GM23338 (cell line): ENCODE measurements at regions not wholly inside any gene's neighbourhood (a gene's known extent, or its start where the extent isn't known, plus 50 kb on each side); places are given as distances from the start of the nearest gene placed in this dataset.

Experiments
- ATAC-seq: fragments of 200-7000 bp; cut with Tn5 transposase; 3 replicates; pipeline ENCODE4 v1.9.1; 2020
- DNase-seq: peaks from one replicate; pipeline ENCODE4 v3.0.0-alpha.2; 2015; ENCODE audit warnings: low spot score
- H2AFZ ChIP-seq: fragments of 200-600 bp; sonication (generic); 2 replicates; pipeline ENCODE4 v1.8.0; 2016; ENCODE audit warnings: antibody characterized with exemption, mild to moderate bottlenecking, moderate library complexity
- H3F3A ChIP-seq: fragments of 200-600 bp; sonication (generic); replicated peaks from 2 replicates; pipeline ENCODE4 v1.8.0; 2017; ENCODE audit warnings: antibody characterized with exemption, mixed run types, low read depth
- H3K27ac ChIP-seq: fragments of 200-600 bp; sonication (generic); 2 replicates; pipeline ENCODE4 v1.6.1; 2016; ENCODE audit warnings: low read depth
- H3K27me3 ChIP-seq: fragments of 200-600 bp; sonication (generic); 2 replicates; pipeline ENCODE4 v1.8.0; 2016; ENCODE audit warnings: mild to moderate bottlenecking, mixed run types, moderate library complexity; ENCODE audit not compliant: insufficient read depth
- H3K36me3 ChIP-seq: fragments of 200-600 bp; sonication (generic); 2 replicates; pipeline ENCODE4 v1.8.0; 2016; ENCODE audit warnings: mild to moderate bottlenecking; ENCODE audit not compliant: insufficient read depth
- H3K4me1 ChIP-seq: fragments of 200-600 bp; sonication (generic); 2 replicates; pipeline ENCODE4 v1.8.0; 2016; ENCODE audit warnings: mild to moderate bottlenecking, moderate library complexity; ENCODE audit not compliant: insufficient read depth
- H3K4me2 ChIP-seq: fragments of 200-600 bp; sonication (generic); 2 replicates; pipeline ENCODE4 v1.7.1; 2017; ENCODE audit warnings: mixed run types
- H3K4me3 ChIP-seq: fragments of 200-600 bp; sonication (generic); 2 replicates; pipeline ENCODE4 v1.6.1; 2016; ENCODE audit warnings: mixed run types
- H3K79me2 ChIP-seq: fragments of 200-600 bp; sonication (generic); replicated peaks from 2 replicates; pipeline ENCODE4 v1.8.0; 2017; ENCODE audit warnings: mild to moderate bottlenecking; ENCODE audit not compliant: insufficient read depth
- H3K9me2 ChIP-seq: fragments of 200-600 bp; sonication (generic); 2 replicates; pipeline ENCODE4 v1.8.0; 2017; ENCODE audit not compliant: insufficient read depth
- H4K20me1 ChIP-seq: fragments of 200-600 bp; sonication (generic); replicated peaks from 2 replicates; pipeline ENCODE4 v1.8.0; 2017; ENCODE audit warnings: mild to moderate bottlenecking; ENCODE audit not compliant: insufficient read depth
- H3K27ac Mint-ChIP-seq: 2 replicates; pipeline ENCODE4 v1.8.0; 2020; ENCODE audit warnings: inconsistent platforms, mild to moderate bottlenecking, moderate library complexity, mixed read lengths
- H3K27me3 Mint-ChIP-seq: 3 replicates; pipeline ENCODE4 v1.8.0; 2022; ENCODE audit warnings: low read depth, mild to moderate bottlenecking, moderate library complexity, mixed read lengths, inconsistent platforms; ENCODE audit not compliant: insufficient read depth, poor library complexity
- H3K36me3 Mint-ChIP-seq: 3 replicates; pipeline ENCODE4 v1.8.0; 2021; ENCODE audit warnings: low read depth, mild to moderate bottlenecking, inconsistent platforms, moderate library complexity, mixed read lengths
- H3K4me1 Mint-ChIP-seq: 3 replicates; pipeline ENCODE4 v1.8.0; 2020; ENCODE audit warnings: mild to moderate bottlenecking, inconsistent platforms, mixed read lengths
- H3K4me3 Mint-ChIP-seq: 3 replicates; pipeline ENCODE4 v1.8.0; 2021; ENCODE audit warnings: moderate library complexity, mild to moderate bottlenecking, inconsistent platforms, mixed read lengths
- H3K9me3 Mint-ChIP-seq: 3 replicates; pipeline ENCODE4 v1.8.0; 2020; ENCODE audit warnings: moderate library complexity, mild to moderate bottlenecking, inconsistent platforms, mixed read lengths
- CREB1 ChIP-seq: fragments of 250-450 bp; sonication (Bioruptor Pico); IDR thresholded peaks from 2 replicates; pipeline ENCODE4 v1.5.0; 2020; ENCODE audit warnings: low read depth, mild to moderate bottlenecking, moderate library complexity
- CTCF ChIP-seq, 2 experiments: fragments of 200-600 bp in 1 of 2; sonication (generic) in 1 of 2; conservative IDR thresholded peaks; 2 replicates each; pipeline versions ENCODE4 v1.5.1 to v1.6.1; 2016 to 2017; ENCODE audit warnings: antibody characterized with exemption in 2 of 2, low read depth in 2 of 2, mild to moderate bottlenecking in 2 of 2, moderate library complexity in 1 of 2
- ETS1 ChIP-seq: IDR thresholded peaks from 2 replicates; pipeline ENCODE4 v1.6.1; 2016; ENCODE audit warnings: antibody characterized with exemption
- EZH2 ChIP-seq: fragments of 200-600 bp; sonication (generic); IDR thresholded peaks from one replicate; pipeline ENCODE4 v1.8.0; 2017; ENCODE audit warnings: antibody characterized with exemption, mild to moderate bottlenecking, low read depth; ENCODE audit not compliant: unreplicated experiment
- EZH2phosphoT487 ChIP-seq: fragments of 200-600 bp; sonication (generic); IDR thresholded peaks from one replicate; pipeline ENCODE4 v1.8.1; 2018; ENCODE audit warnings: antibody characterized with exemption; ENCODE audit not compliant: unreplicated experiment
- JUNB ChIP-seq: IDR thresholded peaks from one replicate; pipeline ENCODE4 v1.6.1; 2016; ENCODE audit warnings: antibody characterized with exemption; ENCODE audit not compliant: unreplicated experiment
- NANOG ChIP-seq: IDR thresholded peaks from 2 replicates; pipeline ENCODE4 v1.6.1; 2016; ENCODE audit warnings: antibody characterized with exemption, borderline replicate concordance
- POLR2AphosphoS5 ChIP-seq: IDR thresholded peaks from 2 replicates; pipeline ENCODE4 v1.6.1; 2016; ENCODE audit warnings: antibody characterized with exemption, low read depth
- STAT1 ChIP-seq: IDR thresholded peaks from one replicate; pipeline ENCODE4 v1.6.1; 2016; ENCODE audit warnings: antibody characterized with exemption; ENCODE audit not compliant: unreplicated experiment
- ZNF114 ChIP-seq: fragments of 250-450 bp; sonication (Bioruptor Pico); IDR thresholded peaks from 2 replicates; pipeline ENCODE4 v1.5.0; 2020; ENCODE audit warnings: mild to moderate bottlenecking, moderate library complexity
- ZNF331 ChIP-seq: fragments of 250-450 bp; sonication (Bioruptor Pico); IDR thresholded peaks from 2 replicates; pipeline ENCODE4 v1.5.0; 2020; ENCODE audit warnings: low read depth, mild to moderate bottlenecking, moderate library complexity
- TF ChIP-seq, protein P1 (sequence below): IDR thresholded peaks from one replicate; pipeline ENCODE4 v1.6.1; 2018; ENCODE audit warnings: antibody characterized with exemption; ENCODE audit not compliant: unreplicated experiment
- TF ChIP-seq, protein P2 (sequence below): fragments of 250-450 bp; sonication (Bioruptor Pico); IDR thresholded peaks from 2 replicates; pipeline ENCODE4 v1.5.0; 2020; ENCODE audit warnings: mild to moderate bottlenecking, moderate library complexity

DNA sequence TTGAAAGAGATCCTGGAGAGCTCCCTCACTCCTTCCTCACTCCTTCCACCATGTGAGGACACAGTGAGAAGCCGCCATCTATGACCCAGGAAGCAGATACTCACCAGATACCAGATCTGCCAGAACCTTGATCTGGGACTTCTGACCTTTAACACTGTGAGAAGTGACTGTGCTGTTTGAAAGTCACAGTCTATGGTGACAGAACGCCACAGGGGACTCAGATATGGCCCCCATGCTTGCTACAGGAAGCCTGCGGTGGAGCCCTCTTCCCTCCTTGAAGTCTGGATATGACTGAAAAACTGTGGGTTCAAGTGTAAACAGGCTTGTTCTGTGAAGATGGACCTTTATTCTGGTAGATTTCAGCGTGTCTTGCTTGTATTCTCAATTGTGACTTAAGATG is 297.8 kb downstream of the KLF6 start:
- no peaks in the 10 kb centered on the region for H3K27me3 ChIP-seq
- Mint-ChIP-seq H3K36me3 (no peaks in the 10 kb centered on the region), H3K27me3 (peaks cover 6% of the 10 kb centered on the region), H3K4me3 (no peak overlapping the region), H3K9me3 (no peaks in the 10 kb centered on the region; the same call in 1 of the 3 replicates), H3K4me1 (peaks cover 24% of the 10 kb centered on the region), H3K27ac (no peak overlapping the region)
- ATAC-seq: no peak
- H3K4me3 ChIP-seq: no peak overlapping the region
- no peak overlapping the region for H3K27ac ChIP-seq
- no peaks in the 10 kb centered on the region for H3K79me2 ChIP-seq
- no peaks in the 10 kb centered on the region for H3F3A ChIP-seq
- no peak for TF ChIP-seq ZNF331 (CRISPR knock-in tag)
- no peak for TF ChIP-seq STAT1
- TF ChIP-seq JUNB: no peak
- TF ChIP-seq, protein P1, sequence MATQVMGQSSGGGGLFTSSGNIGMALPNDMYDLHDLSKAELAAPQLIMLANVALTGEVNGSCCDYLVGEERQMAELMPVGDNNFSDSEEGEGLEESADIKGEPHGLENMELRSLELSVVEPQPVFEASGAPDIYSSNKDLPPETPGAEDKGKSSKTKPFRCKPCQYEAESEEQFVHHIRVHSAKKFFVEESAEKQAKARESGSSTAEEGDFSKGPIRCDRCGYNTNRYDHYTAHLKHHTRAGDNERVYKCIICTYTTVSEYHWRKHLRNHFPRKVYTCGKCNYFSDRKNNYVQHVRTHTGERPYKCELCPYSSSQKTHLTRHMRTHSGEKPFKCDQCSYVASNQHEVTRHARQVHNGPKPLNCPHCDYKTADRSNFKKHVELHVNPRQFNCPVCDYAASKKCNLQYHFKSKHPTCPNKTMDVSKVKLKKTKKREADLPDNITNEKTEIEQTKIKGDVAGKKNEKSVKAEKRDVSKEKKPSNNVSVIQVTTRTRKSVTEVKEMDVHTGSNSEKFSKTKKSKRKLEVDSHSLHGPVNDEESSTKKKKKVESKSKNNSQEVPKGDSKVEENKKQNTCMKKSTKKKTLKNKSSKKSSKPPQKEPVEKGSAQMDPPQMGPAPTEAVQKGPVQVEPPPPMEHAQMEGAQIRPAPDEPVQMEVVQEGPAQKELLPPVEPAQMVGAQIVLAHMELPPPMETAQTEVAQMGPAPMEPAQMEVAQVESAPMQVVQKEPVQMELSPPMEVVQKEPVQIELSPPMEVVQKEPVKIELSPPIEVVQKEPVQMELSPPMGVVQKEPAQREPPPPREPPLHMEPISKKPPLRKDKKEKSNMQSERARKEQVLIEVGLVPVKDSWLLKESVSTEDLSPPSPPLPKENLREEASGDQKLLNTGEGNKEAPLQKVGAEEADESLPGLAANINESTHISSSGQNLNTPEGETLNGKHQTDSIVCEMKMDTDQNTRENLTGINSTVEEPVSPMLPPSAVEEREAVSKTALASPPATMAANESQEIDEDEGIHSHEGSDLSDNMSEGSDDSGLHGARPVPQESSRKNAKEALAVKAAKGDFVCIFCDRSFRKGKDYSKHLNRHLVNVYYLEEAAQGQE: no peak
- TF ChIP-seq ZNF114 (CRISPR knock-in tag): no peak
- no peak for TF ChIP-seq NANOG
- TF ChIP-seq POLR2AphosphoS5: no peak
- TF ChIP-seq, protein P2, sequence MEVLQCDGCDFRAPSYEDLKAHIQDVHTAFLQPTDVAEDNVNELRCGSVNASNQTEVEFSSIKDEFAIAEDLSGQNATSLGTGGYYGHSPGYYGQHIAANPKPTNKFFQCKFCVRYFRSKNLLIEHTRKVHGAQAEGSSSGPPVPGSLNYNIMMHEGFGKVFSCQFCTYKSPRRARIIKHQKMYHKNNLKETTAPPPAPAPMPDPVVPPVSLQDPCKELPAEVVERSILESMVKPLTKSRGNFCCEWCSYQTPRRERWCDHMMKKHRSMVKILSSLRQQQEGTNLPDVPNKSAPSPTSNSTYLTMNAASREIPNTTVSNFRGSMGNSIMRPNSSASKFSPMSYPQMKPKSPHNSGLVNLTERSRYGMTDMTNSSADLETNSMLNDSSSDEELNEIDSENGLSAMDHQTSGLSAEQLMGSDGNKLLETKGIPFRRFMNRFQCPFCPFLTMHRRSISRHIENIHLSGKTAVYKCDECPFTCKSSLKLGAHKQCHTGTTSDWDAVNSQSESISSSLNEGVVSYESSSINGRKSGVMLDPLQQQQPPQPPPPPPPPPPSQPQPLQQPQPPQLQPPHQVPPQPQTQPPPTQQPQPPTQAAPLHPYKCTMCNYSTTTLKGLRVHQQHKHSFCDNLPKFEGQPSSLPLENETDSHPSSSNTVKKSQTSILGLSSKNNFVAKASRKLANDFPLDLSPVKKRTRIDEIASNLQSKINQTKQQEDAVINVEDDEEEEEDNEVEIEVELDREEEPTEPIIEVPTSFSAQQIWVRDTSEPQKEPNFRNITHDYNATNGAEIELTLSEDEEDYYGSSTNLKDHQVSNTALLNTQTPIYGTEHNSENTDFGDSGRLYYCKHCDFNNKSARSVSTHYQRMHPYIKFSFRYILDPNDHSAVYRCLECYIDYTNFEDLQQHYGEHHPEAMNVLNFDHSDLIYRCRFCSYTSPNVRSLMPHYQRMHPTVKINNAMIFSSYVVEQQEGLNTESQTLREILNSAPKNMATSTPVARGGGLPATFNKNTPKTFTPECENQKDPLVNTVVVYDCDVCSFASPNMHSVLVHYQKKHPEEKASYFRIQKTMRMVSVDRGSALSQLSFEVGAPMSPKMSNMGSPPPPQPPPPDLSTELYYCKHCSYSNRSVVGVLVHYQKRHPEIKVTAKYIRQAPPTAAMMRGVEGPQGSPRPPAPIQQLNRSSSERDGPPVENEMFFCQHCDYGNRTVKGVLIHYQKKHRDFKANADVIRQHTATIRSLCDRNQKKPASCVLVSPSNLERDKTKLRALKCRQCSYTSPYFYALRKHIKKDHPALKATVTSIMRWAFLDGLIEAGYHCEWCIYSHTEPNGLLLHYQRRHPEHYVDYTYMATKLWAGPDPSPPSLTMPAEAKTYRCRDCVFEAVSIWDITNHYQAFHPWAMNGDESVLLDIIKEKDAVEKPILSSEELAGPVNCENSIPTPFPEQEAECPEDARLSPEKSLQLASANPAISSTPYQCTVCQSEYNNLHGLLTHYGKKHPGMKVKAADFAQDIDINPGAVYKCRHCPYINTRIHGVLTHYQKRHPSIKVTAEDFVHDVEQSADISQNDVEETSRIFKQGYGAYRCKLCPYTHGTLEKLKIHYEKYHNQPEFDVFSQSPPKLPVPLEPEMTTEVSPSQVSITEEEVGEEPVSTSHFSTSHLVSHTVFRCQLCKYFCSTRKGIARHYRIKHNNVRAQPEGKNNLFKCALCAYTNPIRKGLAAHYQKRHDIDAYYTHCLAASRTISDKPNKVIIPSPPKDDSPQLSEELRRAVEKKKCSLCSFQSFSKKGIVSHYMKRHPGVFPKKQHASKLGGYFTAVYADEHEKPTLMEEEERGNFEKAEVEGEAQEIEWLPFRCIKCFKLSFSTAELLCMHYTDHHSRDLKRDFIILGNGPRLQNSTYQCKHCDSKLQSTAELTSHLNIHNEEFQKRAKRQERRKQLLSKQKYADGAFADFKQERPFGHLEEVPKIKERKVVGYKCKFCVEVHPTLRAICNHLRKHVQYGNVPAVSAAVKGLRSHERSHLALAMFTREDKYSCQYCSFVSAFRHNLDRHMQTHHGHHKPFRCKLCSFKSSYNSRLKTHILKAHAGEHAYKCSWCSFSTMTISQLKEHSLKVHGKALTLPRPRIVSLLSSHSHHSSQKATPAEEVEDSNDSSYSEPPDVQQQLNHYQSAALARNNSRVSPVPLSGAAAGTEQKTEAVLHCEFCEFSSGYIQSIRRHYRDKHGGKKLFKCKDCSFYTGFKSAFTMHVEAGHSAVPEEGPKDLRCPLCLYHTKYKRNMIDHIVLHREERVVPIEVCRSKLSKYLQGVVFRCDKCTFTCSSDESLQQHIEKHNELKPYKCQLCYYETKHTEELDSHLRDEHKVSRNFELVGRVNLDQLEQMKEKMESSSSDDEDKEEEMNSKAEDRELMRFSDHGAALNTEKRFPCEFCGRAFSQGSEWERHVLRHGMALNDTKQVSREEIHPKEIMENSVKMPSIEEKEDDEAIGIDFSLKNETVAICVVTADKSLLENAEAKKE (CRISPR knock-in tag): no peak
- TF ChIP-seq ETS1: no peak
- no peak for TF ChIP-seq EZH2phosphoT487
- TF ChIP-seq CREB1: no peak
- TF ChIP-seq CTCF (conservative IDR thresholded peaks at IDR 0.05; ENCODE audit: low read depth in 2 of 2): no peak
- no peak for TF ChIP-seq EZH2
- H3K9me2 ChIP-seq: peaks cover 13% of the 10 kb centered on the region; the same call in 1 of the 2 replicates
- no peaks in the 10 kb centered on the region for H4K20me1 ChIP-seq
- no peak for DNase-seq
- no peak overlapping the region for H3K4me2 ChIP-seq
- peaks cover 13% of the 10 kb centered on the region for H3K4me1 ChIP-seq
- H3K36me3 ChIP-seq: no peaks in the 10 kb centered on the region
- H2AFZ ChIP-seq: no peak overlapping the region
